Neural cell (in vitro differentiated cells): ENCODE measurements at regions not wholly inside any gene's neighbourhood (a gene's known extent, or its start where the extent isn't known, plus 50 kb on each side); places are given as distances from the start of the nearest gene placed in this dataset.

Experiments
- CTCF ChIP-seq: fragments of 450-650 bp; IDR thresholded peaks from 2 replicates; pipeline ENCODE4 v1.5.1; 2014; ENCODE audit warnings: antibody characterized with exemption, mild to moderate bottlenecking, moderate library complexity; ENCODE audit not compliant: poor library complexity, severe bottlenecking
- TAF1 ChIP-seq: IDR thresholded peaks from 2 replicates; pipeline ENCODE4 v1.6.1; 2012; ENCODE audit warnings: low read depth

DNA sequence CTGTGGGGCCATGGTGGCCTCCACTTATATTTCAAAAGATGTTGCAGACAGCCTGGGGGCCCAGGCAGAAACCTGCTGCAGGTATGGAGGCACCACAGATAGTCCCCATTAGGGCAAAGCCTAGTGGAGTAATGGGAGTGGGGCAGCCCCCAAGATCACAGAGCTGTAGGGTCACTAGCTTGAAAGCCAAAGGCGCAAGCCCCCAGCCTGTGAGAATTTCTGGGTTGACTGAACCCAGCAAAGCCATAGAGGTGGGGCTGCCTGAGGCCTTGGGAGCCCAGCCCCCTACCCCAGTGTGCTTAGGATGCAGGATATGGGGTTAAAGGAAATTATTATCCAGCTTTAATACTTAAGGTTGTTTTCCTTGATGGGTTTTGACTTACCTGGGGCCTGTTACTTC is 165.3 kb upstream of the FBN2 start:
- TF ChIP-seq CTCF (no peak), TAF1 (no peak)
